Adipocyte (in vitro differentiated cells): ENCODE measurements at regions not wholly inside any gene's neighbourhood (a gene's known extent, or its start where the extent isn't known, plus 50 kb on each side); places are given as distances from the start of the nearest gene placed in this dataset.

ENCODE experiments used
- DNase-seq: peaks from one replicate; pipeline ENCODE4 v3.0.0-alpha.2; 2015; ENCODE audit warnings: low read depth
- H3K27me3 ChIP-seq: replicated peaks from 2 replicates; pipeline ENCODE4 v1.7.0; 2013; ENCODE audit warnings: mild to moderate bottlenecking, low read length, moderate library complexity; ENCODE audit not compliant: control insufficient read depth, insufficient read depth
- H3K36me3 ChIP-seq: 2 replicates; pipeline ENCODE4 v1.7.0; 2013; ENCODE audit warnings: low read length, mild to moderate bottlenecking, moderate library complexity; ENCODE audit not compliant: control insufficient read depth, insufficient read depth, severe bottlenecking
- H3K4me1 ChIP-seq: 2 replicates; pipeline ENCODE4 v1.7.0; 2013; ENCODE audit warnings: mild to moderate bottlenecking, low read length, moderate library complexity; ENCODE audit not compliant: control insufficient read depth, insufficient read depth
- H3K4me3 ChIP-seq: 2 replicates; pipeline ENCODE4 v1.7.0; 2013; ENCODE audit warnings: mild to moderate bottlenecking, low read length, moderate library complexity
- H3K9ac ChIP-seq: 2 replicates; pipeline ENCODE4 v1.7.0; 2013; ENCODE audit warnings: mild to moderate bottlenecking, low read length, moderate library complexity
- H3K9me3 ChIP-seq: 2 replicates; pipeline ENCODE4 v1.7.0; 2013; ENCODE audit warnings: mild to moderate bottlenecking, low read length, moderate library complexity; ENCODE audit not compliant: control insufficient read depth

DNA sequence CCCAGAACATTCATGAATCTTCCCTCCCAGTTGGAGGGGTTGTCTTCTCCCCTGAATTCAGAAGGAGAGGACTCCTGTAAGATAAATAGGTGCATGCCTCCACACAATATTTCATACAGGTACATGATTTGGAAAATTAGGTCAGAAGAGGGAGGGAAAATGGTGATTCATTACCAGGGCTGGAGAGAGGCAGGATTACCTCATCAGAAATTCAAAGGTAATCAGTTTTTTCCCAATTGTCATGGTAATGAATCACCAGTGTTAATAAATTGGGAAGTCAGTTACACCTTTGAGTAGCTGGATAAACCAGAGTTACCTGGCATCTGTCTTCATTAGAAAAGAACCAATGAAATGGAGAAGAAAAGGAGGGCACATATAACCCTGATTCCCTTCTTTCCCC lies 128.5 kb downstream of the EN1 start:
- no peaks in the 10 kb centered on the region for H3K27me3 ChIP-seq
- H3K9me3 ChIP-seq = no peaks in the 10 kb centered on the region
- no peak overlapping the region for H3K9ac ChIP-seq
- DNase-seq = no peak
- no peak overlapping the region for H3K4me3 ChIP-seq
- H3K4me1 ChIP-seq = peaks cover 31% of the 10 kb centered on the region
- no peaks in the 10 kb centered on the region for H3K36me3 ChIP-seq

DNA sequence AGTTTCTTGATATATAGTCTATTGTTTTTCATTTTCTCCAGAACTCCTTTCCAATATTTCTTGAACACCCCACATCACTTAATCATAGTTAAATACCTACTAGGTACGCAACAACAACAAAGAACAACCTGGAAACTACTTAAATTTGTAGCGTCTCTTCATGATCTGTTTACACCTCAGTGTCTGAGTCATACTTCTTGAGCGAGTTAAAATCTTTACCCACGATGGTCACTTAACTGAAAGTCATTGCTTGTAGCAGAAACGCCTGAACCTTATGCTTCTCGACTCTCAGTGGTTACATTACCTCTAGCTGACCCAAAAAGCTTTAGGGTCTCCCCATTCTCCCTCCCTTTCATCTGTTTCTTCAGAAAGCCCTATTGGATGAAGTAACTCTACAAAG lies 131.3 kb downstream of the EN1 start:
- no peak overlapping the region for H3K4me3 ChIP-seq
- DNase-seq = no peak
- H3K36me3 ChIP-seq = no peaks in the 10 kb centered on the region
- H3K4me1 ChIP-seq = peaks cover 29% of the 10 kb centered on the region
- no peaks in the 10 kb centered on the region for H3K27me3 ChIP-seq
- H3K9ac ChIP-seq = no peak overlapping the region
- no peaks in the 10 kb centered on the region for H3K9me3 ChIP-seq

DNA sequence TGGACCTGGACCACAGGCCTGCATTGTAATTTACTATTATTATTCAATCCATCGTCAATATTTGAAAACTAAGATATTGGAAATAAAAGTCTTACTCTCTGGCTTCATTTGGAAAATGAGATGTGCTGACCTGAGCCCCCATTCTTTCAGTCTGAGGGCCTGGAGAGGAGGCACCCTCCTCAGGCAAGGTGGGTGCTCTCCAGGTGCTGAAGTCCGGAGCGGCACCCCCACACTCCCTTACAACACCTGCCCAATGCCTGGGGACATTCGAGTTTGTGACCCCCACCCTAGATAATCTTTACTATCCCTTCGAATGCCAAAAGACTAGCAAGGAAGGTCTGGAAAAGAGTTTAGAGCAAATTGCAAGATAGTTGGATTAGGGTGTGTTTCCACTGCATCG lies 133.3 kb downstream of the EN1 start:
- Histone ChIP-seq H3K36me3 (no peaks in the 10 kb centered on the region), H3K9ac (no peak overlapping the region), H3K4me1 (peaks cover 49% of the 10 kb centered on the region), H3K27me3 (no peaks in the 10 kb centered on the region), H3K4me3 (no peak overlapping the region), H3K9me3 (no peaks in the 10 kb centered on the region)
- DNase-seq = no peak

DNA sequence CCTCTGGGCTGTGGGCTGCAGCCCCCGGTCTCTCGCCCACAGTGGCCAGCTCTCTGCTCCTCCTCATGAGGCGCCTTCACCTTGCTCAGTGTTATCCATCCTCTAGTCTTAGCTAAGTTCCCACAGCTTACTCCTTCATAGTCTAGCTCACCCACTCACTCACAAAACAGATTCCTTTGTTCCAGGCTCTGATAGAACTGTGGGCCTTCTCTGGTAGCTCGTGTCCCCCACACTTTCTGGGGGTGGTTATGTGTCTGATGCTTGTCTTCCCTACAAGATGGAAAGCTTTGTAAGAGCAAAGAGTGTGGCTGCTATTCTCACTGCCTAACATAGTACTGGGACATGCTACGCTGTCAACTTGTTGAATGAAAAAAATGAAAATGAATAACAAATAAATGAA lies 135.8 kb downstream of the EN1 start:
- Histone ChIP-seq H3K27me3 (no peaks in the 10 kb centered on the region), H3K36me3 (no peaks in the 10 kb centered on the region)

DNA sequence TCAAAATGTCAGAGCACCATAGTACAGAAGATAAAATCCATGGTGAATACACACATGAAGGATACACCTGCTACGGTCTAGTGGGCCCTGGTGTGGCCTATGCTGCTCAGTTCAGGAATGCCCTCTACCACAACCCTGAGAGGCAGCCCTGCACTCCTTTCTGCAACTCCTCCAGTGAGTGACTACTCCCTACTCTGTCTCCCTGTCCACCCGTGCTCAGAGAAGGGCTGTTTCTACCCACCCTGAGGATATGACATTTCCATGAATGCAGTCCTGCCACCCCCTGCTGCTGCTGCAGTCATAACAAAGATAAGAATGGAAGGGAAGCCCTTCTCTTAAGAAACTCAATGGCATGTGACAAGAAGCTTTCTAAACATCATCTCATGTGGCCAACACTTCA lies 137.0 kb downstream of the EN1 start:
- no peaks in the 10 kb centered on the region for H3K9me3 ChIP-seq
- H3K4me1 ChIP-seq = peaks cover 77% of the 10 kb centered on the region
- no peak for DNase-seq
- H3K27me3 ChIP-seq = no peaks in the 10 kb centered on the region
- H3K36me3 ChIP-seq = no peaks in the 10 kb centered on the region
- peak overlapping the region; percentile 62 for H3K9ac ChIP-seq
- no peak overlapping the region for H3K4me3 ChIP-seq

More for the DNA sequence above, 135.8 kb downstream of the EN1 start:
- H3K9ac ChIP-seq = no peak overlapping the region
- DNase-seq = no peak
- H3K9me3 ChIP-seq = no peaks in the 10 kb centered on the region
- no peak overlapping the region for H3K4me3 ChIP-seq
- H3K4me1 ChIP-seq = peaks cover 68% of the 10 kb centered on the region

DNA sequence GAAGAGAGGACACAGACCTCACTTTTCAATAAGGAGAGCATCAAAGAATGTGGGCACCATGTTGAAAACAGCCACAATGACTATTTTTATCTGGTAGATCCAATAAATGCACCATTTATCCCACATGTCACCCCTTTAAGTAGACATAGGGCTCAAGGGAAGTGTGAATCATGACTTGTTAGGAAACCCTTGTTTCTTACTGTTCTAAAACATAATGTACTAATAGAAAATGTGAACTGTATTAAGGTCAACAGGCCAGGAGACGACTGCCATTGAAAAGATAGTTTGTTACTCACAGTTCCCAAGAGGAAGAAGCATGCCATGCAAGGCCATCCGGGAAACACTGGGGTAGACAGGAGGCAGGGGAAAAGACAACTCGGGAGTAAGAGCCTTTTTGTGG lies 137.7 kb downstream of the EN1 start:
- no peaks in the 10 kb centered on the region for H3K27me3 ChIP-seq
- no peak for DNase-seq
- no peaks in the 10 kb centered on the region for H3K9me3 ChIP-seq
- H3K36me3 ChIP-seq = no peaks in the 10 kb centered on the region
- H3K4me1 ChIP-seq = peaks cover 77% of the 10 kb centered on the region
- peak overlapping the region; percentile 62 for H3K9ac ChIP-seq
- H3K4me3 ChIP-seq = no peak overlapping the region

DNA sequence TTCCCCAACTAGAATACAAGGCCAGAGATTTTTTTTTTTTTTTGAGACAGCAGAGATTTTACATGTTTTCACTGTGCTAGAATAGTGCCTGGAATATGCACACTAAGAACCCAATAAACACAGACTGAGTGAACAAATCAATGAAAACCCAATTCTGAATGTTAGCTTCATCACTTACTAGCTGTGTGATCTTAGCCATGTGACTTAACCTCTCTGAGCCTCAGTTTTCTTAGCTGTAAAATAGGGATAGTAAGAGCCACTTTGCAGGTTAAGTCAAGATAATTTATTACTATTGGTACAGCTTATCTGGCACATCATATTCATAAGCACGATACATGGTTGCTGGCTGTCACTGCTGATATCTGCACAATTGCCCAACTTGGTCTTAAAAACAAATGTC lies 140.6 kb downstream of the EN1 start:
- no peaks in the 10 kb centered on the region for H3K27me3 ChIP-seq
- no peaks in the 10 kb centered on the region for H3K36me3 ChIP-seq
- H3K9ac ChIP-seq = no peak overlapping the region
- no peak overlapping the region for H3K4me3 ChIP-seq
- DNase-seq = no peak
- no peaks in the 10 kb centered on the region for H3K9me3 ChIP-seq
- H3K4me1 ChIP-seq = peaks cover 64% of the 10 kb centered on the region

DNA sequence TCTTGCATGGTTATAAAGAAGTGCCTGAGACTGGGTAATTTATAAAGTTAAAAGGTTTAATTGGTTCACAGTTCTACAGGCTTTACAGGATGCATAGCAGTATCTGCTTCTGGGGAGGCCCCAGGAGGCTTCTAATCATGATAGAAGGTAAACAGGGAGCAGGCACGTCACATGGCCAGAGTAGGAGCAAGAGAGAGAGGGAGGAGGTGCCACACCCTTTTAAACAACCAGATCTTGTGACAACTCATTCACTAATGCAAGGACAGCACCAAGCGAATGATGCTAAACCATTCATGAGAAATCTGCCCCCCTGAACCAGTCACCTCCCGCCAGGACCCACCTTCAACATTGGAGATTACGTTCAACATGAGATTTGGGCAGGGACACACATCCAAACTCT lies 141.1 kb downstream of the EN1 start:
- no peak for DNase-seq
- no peak overlapping the region for H3K4me3 ChIP-seq
- no peaks in the 10 kb centered on the region for H3K27me3 ChIP-seq
- peaks cover 59% of the 10 kb centered on the region for H3K4me1 ChIP-seq
- H3K9me3 ChIP-seq = no peaks in the 10 kb centered on the region
- H3K9ac ChIP-seq = no peak overlapping the region
- no peaks in the 10 kb centered on the region for H3K36me3 ChIP-seq

DNA sequence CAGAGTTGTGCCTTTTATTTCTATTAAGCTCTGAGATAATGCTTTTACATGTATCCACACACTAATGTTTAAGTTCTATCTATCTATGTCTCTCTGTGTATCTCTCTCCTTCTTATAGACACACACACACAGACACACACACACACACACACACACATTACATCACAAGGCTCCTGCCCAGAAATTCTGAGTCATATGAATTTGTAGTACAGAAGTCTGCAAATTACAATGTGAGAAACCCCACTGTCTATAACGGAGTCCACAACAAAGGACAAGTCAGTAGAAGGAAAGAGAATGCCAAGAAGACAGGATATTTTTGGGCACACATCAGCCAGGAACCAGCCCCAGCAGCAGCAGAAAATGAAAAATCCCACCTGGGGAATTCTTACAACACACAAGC lies 142.4 kb downstream of the EN1 start:
- no peaks in the 10 kb centered on the region for H3K36me3 ChIP-seq

DNA sequence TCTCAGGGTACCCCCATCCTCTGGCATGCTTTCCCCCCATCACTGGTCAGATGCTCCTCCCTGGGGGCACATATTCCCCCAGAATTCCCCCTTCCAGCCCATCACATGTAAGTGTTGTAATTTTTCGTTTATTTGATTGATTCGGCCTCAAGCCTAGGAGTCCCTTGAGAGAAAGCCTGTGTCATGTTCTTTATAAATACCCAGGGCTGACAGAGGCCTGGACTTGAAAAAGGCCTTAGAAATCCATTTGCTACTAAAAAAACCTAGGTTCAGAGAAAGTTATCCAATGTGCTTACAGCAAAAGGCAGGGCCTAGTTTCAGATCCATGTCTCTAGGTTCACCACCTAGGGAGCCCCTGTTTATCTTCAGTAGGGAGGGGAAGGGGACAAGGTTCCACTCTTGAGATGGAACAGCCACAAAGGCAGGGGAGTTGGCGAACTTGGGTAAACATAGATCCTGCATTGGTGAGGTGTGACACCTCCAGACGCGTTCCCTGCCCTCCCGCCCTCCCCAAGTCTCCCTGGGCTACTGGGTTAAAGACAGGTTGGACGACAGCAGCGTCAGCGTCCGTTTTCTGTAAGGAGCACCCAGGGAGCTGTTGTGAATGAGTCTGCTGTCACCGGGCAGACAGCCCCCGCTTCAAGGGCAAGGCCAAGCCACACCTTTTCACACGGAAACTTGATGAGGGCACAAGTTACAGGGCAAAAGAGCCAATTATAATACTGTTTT lies 147.8 kb downstream of the EN1 start:
- no peak for DNase-seq
- Histone ChIP-seq H3K9ac (no peak overlapping the region), H3K36me3 (no peaks in the 10 kb centered on the region), H3K4me1 (peaks cover 24% of the 10 kb centered on the region), H3K9me3 (peaks cover 5% of the 10 kb centered on the region), H3K27me3 (no peaks in the 10 kb centered on the region), H3K4me3 (no peak overlapping the region)

More for the DNA sequence above, 142.4 kb downstream of the EN1 start:
- Histone ChIP-seq H3K9ac (no peak overlapping the region), H3K4me3 (no peak overlapping the region), H3K4me1 (peaks cover 46% of the 10 kb centered on the region), H3K9me3 (peaks cover 5% of the 10 kb centered on the region), H3K27me3 (no peaks in the 10 kb centered on the region)
- DNase-seq = peak; percentile 21

DNA sequence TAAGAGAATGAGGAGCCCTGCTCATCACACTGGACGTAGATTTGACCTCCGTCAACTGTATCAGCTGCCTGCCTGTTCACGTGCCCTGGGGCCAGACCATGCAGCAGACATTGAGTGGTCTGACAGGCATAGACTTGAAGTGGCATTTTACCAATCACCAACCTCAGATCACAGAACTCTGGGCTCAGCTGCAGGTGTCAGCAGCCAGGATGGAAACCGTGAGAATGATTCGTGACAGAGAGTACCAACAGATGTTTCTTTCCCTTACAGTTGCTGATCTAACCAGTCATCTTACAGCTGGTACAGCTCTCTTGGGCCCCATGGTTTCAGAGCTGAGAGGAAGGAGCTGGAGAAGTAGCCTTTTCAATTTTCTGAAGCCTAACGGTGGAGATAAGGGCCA lies 148.9 kb downstream of the EN1 start:
- Histone ChIP-seq H3K4me3 (no peak overlapping the region), H3K9ac (no peak overlapping the region), H3K9me3 (peaks cover 5% of the 10 kb centered on the region), H3K36me3 (no peaks in the 10 kb centered on the region), H3K27me3 (no peaks in the 10 kb centered on the region), H3K4me1 (peaks cover 24% of the 10 kb centered on the region)
- no peak for DNase-seq

DNA sequence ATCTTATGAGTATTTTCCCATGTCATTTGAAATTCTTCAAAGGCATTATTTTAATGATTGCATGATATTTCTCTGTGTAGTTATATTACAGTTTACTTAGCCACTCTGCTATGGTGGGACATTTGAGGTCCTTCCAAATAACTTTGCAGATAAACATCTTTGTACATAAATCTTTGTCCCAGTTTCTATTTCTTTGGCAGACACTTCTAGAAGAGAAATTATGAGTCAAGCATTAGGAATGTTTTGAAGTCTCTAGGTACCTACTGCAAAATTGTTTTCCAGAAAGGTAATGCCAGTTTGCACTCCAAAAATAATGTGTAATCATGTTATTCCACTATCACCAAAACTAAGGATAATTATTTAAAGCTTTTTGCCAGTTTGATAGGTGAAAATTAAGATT lies 149.7 kb downstream of the EN1 start:
- Histone ChIP-seq H3K36me3 (no peaks in the 10 kb centered on the region), H3K4me3 (no peak overlapping the region), H3K9ac (no peak overlapping the region), H3K4me1 (peaks cover 24% of the 10 kb centered on the region), H3K27me3 (no peaks in the 10 kb centered on the region), H3K9me3 (peaks cover 5% of the 10 kb centered on the region)
- DNase-seq = peak; percentile 20
